Pancreas (tissue), 10 donors: ENCODE measurements at regions not wholly inside any gene's neighbourhood (a gene's known extent, or its start where the extent isn't known, plus 50 kb on each side); places are given as distances from the start of the nearest gene placed in this dataset.
A peak's percentile ranks its signal among the peaks of the same experiment; 100 is the strongest.
"Not testable (repeated sequence)": the region's sequence is repeated elsewhere in the genome, so short reads cannot be mapped to it uniquely, and the experiment has no call there.

Experiments
- ATAC-seq, 4 donors: fragments of 200-7000 bp; cut with Tn5 transposase; one replicate each; pipeline versions ENCODE4 v1.8.0 to v1.9.1; 2020; ENCODE audit warnings: mild to moderate bottlenecking in 4 of 4, moderate library complexity in 4 of 4
- DNase-seq, 6 donors: peaks; one replicate each; pipeline ENCODE4 v3.0.0-alpha.2; 2020
- FAIRE-seq: peaks from 2 replicates; lab custom pipeline; 2012; peaks lifted over from hg19 to GRCh38; lab: Jason Lieb, UNC
- H3K27ac ChIP-seq, 4 donors: fragments of 200-600 bp; sonication (generic); 1 replicate in 3 of 4; 2 replicates in 1 of 4; pipeline versions ENCODE4 v1.5.0 to v1.8.0; 2020
- H3K27me3 ChIP-seq, 4 donors: fragments of 200-600 bp; one replicate each; pipeline ENCODE4 v1.8.0; 2021
- H3K36me3 ChIP-seq, 3 donors: fragments of 200-600 bp; sonication (generic) in 1 of 3; one replicate each; pipeline versions ENCODE4 v1.5.0 to v1.8.0; 2020 to 2021
- H3K4me1 ChIP-seq, 3 donors: fragments of 200-600 bp; one replicate each; pipeline ENCODE4 v1.8.0; 2021
- H3K4me3 ChIP-seq, 4 donors: fragments of 200-600 bp; sonication (generic) in 2 of 4; one replicate each; pipeline versions ENCODE4 v1.5.0 to v1.8.0; 2020 to 2021
- H3K9me3 ChIP-seq, 4 donors: fragments of 200-600 bp; one replicate each; pipeline ENCODE4 v1.8.0; 2021
- WGBS, 2 donors: extraction: QIAGEN DNeasy Blood & Tissue Kit; methylation state at CpG; one replicate each; pipeline ENCODE4 v1.1.7; 2013; 5-methylcytosine and 5-hydroxymethylcytosine counted together
- intact Hi-C, 3 donors: fragments of 100-400 bp; cut with DNase I; formaldehyde crosslinking; loops; one replicate each; pipeline versions ENCODE4 v1.11.1 to v1.14.2; 2022
- TF ChIP-seq, protein P1 (sequence below), 4 donors: fragments of 200-600 bp; sonication (generic) in 3 of 4; IDR thresholded peaks; one replicate each; pipeline versions ENCODE4 v1.5.0 to v1.8.0; 2021; ENCODE audit warnings: antibody characterized with exemption in 4 of 4
- donor health status: healthy with polysubstance abuse.
- donor health status: DM: no; HTN: no; CAD: no; lungs with moderate emphysema.
- donor health status: DM: no; HTN: no; CAD: no.
- donor health status: control.
- donor health status: control.
- donor health status: Bipolar disorder and iron deficiency.
- donor health status: DM: yes; HTN: yes; CAD: no.
- donor health status: DM: no; HTN: no; CAD: no.
- donor health status: DM: no; HTN: no; CAD: no.
- donor health status: DM: yes; HTN: yes; CAD: no.

DNA sequence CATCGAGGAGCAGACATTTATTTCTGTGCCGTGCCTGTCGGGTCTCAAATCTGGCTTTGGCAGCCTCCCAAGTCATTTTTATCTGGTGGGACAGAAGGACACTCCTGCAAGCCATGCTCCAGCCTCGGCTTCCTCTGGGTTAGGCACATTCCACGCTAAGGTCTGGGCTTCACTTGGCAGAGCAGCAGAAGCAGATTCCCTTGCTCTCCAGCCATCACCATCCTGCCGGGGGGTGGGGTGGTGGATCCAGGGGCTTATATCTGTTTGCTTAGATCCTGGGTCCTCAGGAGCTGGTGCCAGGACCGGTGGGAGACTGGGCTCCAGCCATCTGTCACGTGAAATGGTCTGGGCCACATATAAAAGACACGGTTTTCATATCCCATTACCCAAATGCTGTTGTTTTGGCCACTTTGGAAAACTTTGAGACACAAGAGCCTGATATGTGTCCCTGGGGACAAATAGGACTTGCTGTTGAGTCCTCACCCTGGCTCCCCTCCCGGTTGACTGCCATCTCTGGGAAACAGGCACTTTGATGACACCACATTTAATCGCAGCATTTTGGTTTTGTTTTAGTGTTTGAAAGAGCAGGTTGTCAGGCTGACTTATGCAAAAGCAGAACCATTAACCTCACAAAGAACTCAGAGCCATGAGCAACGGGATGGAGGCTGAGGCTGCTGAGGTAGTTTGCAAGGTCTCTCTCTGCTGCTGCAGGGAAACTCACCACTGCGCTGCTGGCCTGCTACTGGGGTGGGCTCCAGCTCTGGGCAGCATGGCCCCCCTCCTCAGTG lies 69.6 kb upstream of the PRMT8 start:
- H3K27ac ChIP-seq: no peak overlapping the region
- ATAC-seq: no peak
- H3K4me3 ChIP-seq: no peak overlapping the region
- H3K27me3 ChIP-seq: no peaks in the 10 kb centered on the region
- H3K4me1 ChIP-seq: peaks cover 6 to 18% (median 10%) of the 10 kb centered on the region in 3 donors
- H3K9me3 ChIP-seq: no peaks in the 10 kb centered on the region
- no peaks in the 10 kb centered on the region for H3K36me3 ChIP-seq
- TF ChIP-seq, protein P1, sequence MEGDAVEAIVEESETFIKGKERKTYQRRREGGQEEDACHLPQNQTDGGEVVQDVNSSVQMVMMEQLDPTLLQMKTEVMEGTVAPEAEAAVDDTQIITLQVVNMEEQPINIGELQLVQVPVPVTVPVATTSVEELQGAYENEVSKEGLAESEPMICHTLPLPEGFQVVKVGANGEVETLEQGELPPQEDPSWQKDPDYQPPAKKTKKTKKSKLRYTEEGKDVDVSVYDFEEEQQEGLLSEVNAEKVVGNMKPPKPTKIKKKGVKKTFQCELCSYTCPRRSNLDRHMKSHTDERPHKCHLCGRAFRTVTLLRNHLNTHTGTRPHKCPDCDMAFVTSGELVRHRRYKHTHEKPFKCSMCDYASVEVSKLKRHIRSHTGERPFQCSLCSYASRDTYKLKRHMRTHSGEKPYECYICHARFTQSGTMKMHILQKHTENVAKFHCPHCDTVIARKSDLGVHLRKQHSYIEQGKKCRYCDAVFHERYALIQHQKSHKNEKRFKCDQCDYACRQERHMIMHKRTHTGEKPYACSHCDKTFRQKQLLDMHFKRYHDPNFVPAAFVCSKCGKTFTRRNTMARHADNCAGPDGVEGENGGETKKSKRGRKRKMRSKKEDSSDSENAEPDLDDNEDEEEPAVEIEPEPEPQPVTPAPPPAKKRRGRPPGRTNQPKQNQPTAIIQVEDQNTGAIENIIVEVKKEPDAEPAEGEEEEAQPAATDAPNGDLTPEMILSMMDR (IDR thresholded peaks at IDR 0.05): no peak
- no peak for DNase-seq
- FAIRE-seq: no peak
- intact Hi-C loops: no loop called here
- whole genome bisulfite sequencing, 2 donors: 69 to 72% methylated on average over 13 of the region's 13 CpGs

DNA sequence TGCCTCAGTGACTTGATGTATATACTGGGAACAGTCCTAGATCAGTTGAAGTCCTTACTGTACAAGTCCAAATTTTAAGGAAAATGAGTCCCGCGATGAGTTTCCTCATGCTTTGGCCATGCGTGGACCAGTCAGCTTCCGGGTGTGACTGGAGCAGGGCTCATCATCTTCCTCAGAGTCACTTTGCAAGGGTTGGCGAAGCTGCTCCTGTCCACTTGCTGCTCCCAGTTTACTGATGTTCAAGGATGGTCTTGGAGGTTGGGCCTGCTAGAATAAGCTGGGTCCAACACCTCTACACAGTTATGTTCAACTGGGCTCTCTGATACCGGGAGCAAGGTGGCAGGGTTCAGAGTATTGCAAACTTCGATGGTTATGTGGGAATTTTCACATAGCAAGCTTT lies 66.2 kb upstream of the PRMT8 start:
- DNase-seq, H3K27ac ChIP-seq, FAIRE-seq, H3K4me1 ChIP-seq, H3K4me3 ChIP-seq, intact Hi-C loops, H3K9me3 ChIP-seq, H3K36me3 ChIP-seq, ATAC-seq, H3K27me3 ChIP-seq: not testable (repeated sequence)
- WGBS, 2 donors: 83 to 92% methylated on average over 7 of the region's 7 CpGs

DNA sequence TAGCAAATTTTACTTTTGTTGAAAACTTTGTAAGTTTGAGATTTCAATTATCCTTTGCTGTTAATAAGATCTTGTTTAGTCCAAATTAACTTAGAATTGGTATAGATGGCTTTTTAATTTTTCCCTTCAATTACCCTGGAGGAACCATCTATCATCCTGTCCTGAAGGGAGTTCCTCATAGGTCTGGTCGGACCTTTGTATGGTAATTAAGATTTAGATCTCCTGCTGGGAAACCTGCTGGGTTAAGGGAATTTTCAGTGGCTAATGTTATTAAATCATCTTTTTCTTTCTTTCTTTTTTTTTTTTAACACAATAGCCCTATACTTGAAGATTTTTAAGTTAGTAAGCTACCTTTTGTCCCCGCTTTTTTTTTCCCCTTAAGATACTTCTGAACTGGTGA lies 63.0 kb upstream of the PRMT8 start:
- 74 to 77% methylated on average over 2 of the region's 2 CpGs for WGBS, 2 donors
- intact Hi-C loops: no loop called here

DNA sequence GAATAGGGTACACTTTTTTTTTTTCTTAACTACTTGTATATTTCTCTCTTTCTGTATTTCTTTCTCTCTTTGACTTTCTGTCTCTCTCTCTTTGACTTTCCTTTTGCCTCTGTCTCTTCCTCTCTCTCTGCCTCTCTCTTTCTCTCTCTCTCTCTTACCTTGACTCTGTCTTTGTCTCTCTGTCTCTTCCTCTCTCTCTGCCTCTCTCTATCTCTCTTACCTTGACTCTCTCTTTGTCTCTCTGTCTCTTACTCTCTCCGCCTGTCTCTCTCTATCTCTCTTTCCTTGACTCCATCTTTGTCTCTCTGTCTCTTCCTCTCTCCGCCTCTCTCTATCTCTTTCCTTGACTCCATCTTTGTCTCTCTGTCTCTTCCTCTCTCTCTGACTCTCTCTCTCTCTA lies 62.4 kb upstream of the PRMT8 start:
- Histone ChIP-seq H3K36me3 (no peaks in the 10 kb centered on the region), H3K27ac (no peak overlapping the region), H3K4me3 (no peak overlapping the region), H3K9me3 (no peaks in the 10 kb centered on the region), H3K27me3 (no peaks in the 10 kb centered on the region), H3K4me1 (peaks cover 0 to 3% (median 0%) of the 10 kb centered on the region in 3 donors)
- DNase-seq: no peak
- WGBS, 2 donors: 95 to 98% methylated on average over 2 of the region's 2 CpGs
- intact Hi-C loops: no loop called here
- FAIRE-seq: no peak
- TF ChIP-seq, protein P1 (IDR thresholded peaks at IDR 0.05): no peak
- no peak for ATAC-seq

More for the DNA sequence above, 63.0 kb upstream of the PRMT8 start:
- TF ChIP-seq, protein P1 (IDR thresholded peaks at IDR 0.05): no peak
- H3K4me3 ChIP-seq: no peak overlapping the region
- FAIRE-seq (no peak), ATAC-seq (no peak), DNase-seq (no peak)
- no peak overlapping the region for H3K27ac ChIP-seq
- H3K36me3 ChIP-seq: no peaks in the 10 kb centered on the region
- no peaks in the 10 kb centered on the region for H3K9me3 ChIP-seq
- H3K4me1 ChIP-seq: peaks cover 0 to 3% (median 0%) of the 10 kb centered on the region in 3 donors
- no peaks in the 10 kb centered on the region for H3K27me3 ChIP-seq

DNA sequence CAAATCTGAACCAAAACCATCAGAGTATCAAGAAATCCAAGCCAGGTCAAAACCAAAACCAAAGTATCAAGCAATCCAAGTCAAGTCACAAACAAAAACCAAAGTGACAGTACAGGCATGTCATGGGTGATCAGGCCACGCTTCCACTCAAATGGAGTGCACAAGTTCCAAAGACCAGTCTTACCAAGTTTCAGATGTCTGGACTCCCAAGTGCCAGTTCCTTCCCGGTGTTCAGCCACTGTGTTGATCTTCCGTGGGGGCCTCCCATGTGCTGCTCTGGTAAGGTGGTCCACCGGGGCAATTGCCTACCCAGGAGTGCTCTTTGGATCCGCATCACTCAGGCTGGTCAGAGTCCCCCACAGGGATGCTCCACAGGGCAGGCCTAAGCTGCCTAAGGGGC lies 61.5 kb upstream of the PRMT8 start:
- intact Hi-C loops, H3K9me3 ChIP-seq, ATAC-seq, DNase-seq, H3K27me3 ChIP-seq, H3K36me3 ChIP-seq, H3K27ac ChIP-seq, FAIRE-seq, H3K4me3 ChIP-seq, H3K4me1 ChIP-seq: not testable (repeated sequence)
- WGBS, 2 donors: 95 to 96% methylated on average over 5 of the region's 5 CpGs

DNA sequence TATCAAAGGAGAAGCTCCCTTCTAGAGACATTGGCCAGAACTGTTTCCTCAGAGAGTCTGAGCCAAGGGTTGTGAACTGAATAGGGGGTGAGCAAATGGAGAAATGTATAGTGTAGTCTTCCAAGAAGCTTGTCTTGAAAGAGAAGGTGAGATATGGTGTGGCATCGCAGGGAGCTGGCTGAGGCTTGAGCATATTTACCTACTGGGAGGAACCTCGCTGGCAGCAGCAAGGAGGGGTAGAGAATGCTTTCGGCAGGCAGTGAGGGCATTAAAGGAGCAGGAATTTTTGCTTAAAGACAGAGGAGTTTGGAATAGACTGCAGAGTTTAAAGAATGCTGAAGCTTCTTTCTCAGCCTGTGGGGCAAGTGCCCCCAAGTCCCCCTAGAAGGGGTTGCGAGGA lies 59.3 kb upstream of the PRMT8 start:
- 61 to 64% methylated on average over 4 of the region's 4 CpGs for WGBS, 2 donors
- Histone ChIP-seq H3K4me1 (peaks cover 0 to 3% (median 0%) of the 10 kb centered on the region in 3 donors), H3K27ac (no peak overlapping the region), H3K27me3 (no peaks in the 10 kb centered on the region), H3K4me3 (no peak overlapping the region), H3K36me3 (no peaks in the 10 kb centered on the region), H3K9me3 (no peaks in the 10 kb centered on the region)
- FAIRE-seq: no peak
- TF ChIP-seq, protein P1 (IDR thresholded peaks at IDR 0.05): no peak
- intact Hi-C loops: no loop called here
- peak in 2 of 4 donors; percentile 24 to 73 for ATAC-seq
- no peak for DNase-seq
